GM04503 (cell line): ENCODE measurements at regions not wholly inside any gene's neighbourhood (a gene's known extent, or its start where the extent isn't known, plus 50 kb on each side); places are given as distances from the start of the nearest gene placed in this dataset.

ENCODE experiments used
- DNase-seq: peaks from one replicate; pipeline ENCODE4 v3.0.0-alpha.2; 2012; ENCODE audit warnings: low read depth

DNA sequence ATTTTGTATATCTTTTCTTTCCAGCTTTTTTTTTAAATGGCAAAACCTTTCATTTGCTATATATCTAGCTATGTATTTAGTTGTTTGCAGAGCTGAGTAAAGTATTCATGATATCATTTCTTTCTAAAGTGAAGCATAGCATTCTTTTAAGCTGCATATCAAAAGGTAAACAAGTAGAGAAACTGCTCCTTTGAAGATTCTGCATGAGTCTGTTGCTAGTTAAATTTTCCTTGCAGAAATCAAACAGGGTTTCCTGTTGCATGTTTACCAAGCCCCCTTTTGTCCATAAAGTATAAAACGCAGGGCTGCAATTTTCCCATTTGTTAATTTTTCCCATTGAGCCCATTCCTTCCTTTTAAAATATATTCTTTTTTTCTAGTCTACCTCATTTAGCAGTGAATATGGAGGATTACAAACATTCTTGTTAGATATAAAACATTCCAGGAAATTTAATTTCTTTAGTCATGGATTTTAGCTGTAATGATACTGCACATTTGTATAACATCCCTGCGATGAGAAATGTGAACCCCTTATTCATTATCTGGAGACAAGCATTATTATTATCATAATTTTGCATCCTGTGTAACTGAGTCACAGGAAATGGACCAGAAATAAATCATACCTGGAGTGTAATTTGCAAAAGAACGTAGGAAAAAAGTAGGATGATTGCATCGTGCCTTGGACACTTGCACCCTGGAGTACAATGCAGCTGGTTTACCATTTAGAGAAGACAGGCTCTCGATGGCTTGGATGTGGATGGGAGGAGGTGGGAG lies 110.9 kb upstream of the ARGLU1 start:
- no peak for DNase-seq

DNA sequence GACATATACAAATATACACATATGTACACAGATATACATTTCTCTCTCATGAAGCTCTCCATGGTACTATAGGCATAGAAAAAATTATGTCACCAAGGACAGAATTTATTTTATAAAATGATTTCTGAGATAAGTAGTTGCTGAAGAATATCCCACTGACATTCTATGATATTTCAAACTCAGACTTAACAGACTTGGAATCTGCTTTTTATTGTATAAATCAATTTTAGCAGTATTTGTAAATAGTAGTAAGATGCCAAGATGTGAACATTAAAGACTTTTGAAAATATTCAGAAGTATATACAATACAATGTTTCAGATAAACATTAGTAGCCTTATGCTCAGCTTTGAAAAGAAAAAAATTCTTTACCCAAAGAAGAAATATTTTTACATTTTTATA lies 107.4 kb upstream of the ARGLU1 start:
- no peak for DNase-seq

DNA sequence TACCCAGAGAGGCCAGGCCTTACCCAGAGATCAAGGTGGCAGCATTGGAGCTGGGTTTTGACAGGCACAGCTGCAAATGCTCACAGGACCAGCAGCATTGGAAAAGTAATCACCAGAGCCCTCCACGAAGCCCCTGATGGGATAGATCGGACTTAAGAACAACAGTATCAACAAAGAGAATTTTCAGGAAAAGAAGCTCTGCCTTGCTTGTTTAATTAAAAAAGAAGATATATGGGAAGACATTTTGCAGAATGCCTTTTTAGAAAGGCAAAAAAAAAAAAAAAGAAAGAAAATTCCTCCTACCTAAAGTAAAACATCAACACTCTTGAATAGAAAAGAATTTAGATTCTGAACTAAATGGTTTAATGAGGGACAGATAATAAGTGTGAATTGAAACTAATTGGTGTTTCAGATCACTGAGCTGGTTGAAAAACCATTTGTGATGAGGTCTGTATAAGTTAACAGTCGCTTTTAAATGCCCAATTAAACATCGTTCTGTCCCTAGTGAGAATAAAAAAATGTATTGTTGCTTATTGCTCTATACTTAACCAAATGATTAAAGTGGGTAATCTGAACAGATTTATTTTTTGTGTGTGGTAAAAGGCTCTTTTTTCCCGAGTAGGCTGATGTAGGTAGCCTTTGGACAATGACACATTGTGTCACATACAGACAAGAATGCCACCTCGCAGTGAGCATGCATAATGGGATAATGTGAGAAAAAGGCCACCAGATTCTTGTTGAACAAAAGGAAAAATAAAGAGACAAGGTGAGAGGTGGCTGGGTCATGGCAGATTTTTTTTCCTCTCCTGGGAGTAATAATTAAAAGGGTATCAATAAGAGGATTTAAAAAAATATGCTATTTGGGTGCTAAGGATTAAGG lies 93.0 kb upstream of the ARGLU1 start:
- DNase-seq = no peak

DNA sequence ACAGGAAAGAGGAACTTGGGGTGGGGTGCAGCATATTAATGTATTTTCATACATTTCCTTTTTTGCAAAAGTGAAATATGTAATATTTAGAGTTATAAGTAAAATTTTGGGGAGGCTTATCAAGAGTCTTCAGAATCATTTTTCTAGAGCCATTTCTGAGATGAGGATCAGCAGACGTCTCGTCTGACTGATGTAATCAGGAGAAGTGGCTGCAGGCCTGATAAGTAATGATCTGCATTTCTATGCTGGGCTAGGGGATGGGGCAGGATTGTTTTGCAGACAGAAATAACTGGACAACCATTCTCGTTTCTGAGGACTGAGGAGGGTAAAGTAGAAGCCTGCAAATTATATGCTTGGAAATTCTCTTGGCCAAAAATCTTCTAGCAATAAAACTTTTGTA lies 89.2 kb upstream of the ARGLU1 start:
- no peak for DNase-seq

DNA sequence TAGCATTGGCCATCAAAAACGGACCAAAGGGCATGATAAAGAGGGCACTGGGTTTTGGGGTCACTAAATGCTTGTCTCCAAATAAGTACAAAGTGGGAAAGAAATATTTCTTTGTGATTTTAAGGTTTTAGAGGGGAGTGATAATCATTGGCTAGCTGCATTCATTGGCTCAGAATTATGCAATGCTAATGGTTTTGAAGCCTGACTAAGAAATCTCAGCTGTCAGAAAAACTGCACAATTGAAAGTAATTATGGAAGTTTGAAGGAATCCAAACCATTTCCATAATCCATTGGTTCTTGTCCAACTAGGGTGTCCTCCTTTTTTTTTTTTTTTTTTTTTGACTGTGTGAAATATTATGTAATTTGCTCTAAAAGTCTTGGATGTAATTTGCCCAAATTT lies 88.2 kb upstream of the ARGLU1 start:
- no peak for DNase-seq

DNA sequence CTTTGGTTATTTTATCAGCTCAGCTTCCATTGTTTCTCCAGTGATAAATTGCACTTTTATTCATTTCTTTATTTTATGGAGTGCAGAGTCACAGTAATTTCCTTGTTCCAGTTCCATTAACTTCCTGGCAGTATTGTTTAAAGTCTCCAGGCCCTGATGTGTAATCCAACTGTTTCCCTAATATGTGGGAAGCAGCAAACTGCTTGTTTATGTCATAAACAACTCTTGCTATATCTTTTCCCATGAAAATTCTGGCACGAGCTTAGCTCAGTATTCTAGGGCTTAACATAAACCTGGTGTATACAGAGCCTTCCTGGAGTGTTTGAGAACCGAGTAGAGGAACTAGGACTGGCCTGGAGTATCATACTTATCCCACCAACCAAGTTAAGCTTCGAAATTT lies 83.5 kb upstream of the ARGLU1 start:
- DNase-seq = no peak

DNA sequence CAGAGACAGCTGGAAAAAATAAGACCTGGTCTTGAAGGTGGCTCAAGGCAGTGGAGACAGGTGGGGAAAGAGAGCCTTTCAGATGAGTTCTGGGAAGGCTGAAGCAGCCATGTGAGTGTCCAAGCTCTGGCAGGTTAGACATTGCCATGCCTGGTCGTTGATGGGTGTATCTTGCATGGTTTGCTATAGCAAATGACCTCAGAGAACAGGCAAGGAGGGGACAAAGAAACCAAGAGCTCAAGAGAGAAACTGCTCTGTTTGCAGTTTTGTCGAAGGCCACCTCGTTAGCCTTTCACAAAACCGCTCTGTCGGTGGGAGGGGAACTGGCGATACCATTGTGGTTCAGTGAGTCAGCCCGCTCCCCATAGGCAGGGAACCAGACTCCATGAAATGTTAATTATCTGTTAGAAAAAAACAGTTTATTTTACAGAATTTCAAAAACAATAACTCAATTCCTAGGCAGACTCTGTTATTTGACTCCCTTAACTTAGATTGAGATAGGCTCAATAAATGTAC lies 82.8 kb upstream of the ARGLU1 start:
- no peak for DNase-seq

DNA sequence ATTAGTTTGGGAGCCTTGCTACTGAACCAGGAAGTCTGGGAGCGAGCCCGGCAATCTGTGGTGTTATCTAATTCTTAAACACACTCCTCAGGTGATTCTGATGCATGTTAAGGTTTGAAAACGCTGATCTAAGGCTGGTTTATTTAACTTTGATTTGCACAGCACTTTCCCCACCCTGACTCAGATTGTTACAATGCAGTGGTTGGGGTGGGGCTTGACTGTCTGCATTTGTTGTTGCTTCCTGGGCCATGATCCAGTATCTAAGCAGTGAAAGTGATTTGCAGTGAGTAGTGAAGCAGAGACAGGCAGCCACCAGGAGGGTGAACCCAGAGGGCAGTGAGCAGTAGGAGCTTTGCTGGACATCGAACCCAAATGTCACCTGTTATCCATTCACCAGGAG lies 81.6 kb upstream of the ARGLU1 start:
- peak; percentile 2 for DNase-seq

DNA sequence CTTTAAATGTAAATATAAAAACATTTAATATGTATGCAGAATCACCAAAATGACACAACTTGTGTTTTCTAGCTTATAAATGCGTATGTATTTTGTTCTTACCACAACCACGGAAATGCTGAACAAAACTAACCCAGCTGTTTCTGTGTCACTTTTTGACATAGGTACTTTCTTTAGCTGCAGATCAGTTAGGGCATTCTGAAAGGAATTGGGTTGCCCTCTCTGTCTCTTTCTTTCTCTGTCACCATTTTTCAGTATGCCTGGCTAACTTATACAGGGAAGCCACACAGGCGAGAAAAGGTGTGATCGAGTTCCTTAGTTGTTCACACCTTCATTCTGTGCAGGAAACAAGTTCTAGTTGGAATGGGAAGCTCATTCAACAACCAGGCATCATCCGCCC lies 72.6 kb upstream of the ARGLU1 start:
- no peak for DNase-seq

DNA sequence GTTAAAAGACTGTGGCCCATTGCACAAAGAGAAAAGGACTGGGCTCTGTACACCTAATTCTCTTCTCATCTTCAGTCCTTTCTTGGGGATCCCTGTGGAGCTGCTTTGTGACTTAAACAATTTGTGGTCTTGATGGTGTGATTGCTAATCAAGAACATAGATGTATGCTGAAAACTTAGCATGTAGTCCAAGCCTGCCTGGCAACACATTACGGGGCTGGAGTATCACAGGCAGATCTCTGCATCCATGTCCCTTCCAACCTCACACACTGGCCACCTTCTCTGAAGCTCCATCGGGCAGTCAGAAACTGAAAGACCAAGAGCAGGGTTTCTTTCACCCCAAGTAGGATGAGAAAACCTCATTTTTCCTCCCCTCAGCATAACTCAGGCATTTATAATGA lies 69.6 kb upstream of the ARGLU1 start:
- no peak for DNase-seq

DNA sequence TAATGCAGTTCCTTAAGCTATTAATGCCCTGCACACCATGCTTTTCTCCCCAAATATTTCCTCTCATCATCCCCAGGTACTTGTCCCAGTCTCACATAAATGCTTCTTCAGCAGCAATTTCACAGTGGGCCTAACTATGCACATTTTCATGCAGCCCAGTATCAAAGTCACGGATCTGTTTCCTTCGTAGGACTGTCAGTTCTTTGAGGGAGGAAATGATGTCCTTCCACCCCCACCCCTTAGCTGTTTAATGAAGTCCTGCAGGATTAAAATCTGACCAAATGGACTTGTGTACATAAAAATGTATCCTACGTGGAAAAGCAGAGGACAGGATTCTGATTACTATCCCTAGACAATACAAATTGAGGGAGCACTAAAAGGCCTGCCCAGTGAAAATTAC lies 68.6 kb upstream of the ARGLU1 start:
- no peak for DNase-seq

DNA sequence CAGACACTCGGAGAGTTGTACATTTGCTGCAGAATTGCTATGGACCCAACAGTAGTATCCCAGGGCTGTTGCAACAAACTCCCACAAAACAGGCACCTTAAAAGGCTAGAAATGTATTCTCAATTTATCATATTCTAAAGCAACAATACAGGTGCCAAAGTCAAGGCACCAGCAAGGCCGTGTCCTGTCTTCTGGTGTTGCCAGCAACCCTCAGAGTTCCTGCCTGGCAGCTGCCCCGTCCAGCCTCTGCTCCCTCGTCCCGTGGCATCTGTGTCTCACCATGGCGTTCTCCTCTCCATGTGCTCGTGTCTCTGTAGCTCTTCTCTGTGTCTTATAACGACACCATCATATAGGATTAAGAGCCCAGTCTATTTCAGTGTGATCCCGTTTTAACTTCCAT lies 67.7 kb upstream of the ARGLU1 start:
- no peak for DNase-seq

DNA sequence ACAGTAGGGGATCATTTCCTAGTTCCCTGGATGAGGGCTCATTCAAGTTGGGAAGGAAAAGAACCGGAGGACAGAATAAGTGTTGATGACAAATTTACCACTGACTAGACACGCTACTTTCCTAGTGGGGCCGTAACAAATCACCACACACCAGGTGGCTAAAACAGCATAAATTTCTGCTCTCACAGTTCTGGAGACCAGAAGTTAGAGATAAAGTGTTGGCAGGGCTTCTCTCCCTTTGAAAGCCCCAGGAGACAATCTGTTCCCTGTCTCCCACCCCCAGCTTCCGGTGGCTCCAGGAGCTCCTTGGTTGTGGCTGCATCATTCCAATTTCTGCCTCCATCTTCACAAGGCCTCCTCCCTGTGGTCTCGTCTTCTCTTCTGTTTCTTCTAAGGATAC lies 65.4 kb upstream of the ARGLU1 start:
- DNase-seq = no peak

DNA sequence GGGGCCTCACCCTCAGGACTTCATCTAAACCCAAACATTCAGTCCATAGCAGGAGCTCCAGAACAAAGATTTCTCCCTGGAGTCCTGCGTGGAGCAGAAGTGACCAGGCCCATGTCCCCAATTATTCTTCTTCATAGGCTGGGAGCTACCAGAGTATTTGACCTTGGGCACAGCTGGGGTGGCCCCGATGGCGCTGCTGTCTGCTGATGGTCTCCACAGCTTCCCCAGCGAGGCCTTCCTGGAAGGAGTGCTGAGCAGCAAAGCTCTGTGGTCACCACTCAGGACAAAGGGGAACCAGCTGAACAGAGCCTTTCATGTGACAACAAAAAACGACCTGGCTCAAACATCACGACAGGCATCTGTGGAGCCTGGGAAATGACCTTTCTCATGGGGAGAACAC lies 62.7 kb upstream of the ARGLU1 start:
- DNase-seq = no peak

DNA sequence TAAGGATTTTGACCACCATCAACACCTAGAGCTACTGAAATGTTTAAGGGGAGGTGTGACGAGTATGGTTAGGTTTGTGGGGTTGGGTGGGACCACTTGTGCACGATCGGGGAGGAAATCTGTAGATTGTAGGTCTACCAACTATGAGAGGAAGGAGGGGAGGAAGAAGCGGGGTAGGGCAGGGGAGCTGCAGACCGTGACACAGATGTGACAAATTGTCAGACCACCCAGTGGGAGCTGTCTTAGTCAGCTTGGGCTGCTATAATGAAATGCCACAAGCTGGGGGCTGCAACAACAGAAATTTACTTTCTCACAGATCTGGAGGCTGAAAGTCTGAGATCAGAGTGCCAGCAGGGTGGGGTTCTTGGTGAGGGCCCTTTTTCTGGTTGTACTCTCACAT lies 62.2 kb upstream of the ARGLU1 start:
- no peak for DNase-seq

DNA sequence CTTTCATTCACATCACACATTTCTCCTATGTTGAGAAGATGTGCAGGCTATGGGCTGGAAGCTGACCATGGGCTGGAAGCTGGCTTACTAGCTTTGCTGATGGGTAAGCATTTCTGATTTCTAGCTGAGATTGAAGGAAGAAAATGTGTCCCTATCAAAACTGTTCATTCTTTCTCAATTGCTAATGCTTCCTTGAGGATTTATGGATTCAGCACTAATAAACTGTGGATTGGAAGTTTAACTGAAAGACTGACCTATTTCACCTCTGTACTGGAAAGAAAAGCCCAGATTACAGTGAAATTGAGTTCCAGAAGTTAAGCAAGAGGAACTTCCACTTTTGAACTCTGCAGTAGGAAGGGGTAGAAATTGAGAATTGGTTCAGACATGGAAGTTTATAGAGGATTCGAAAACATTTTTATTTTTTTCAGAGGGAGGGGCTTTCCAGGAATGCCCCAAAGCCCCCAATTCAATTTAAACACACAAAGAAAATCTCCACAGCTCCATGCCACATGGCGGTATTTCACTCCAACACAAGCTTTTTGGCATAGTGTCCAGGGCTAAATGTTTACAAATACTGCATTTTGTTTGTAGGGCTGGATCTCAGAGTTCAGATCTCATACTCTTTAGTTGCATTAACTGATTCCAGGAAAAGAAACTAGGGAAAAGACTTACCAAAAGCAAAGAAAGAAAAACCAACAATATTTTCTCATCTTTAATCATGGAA lies 61.2 kb upstream of the ARGLU1 start:
- no peak for DNase-seq

DNA sequence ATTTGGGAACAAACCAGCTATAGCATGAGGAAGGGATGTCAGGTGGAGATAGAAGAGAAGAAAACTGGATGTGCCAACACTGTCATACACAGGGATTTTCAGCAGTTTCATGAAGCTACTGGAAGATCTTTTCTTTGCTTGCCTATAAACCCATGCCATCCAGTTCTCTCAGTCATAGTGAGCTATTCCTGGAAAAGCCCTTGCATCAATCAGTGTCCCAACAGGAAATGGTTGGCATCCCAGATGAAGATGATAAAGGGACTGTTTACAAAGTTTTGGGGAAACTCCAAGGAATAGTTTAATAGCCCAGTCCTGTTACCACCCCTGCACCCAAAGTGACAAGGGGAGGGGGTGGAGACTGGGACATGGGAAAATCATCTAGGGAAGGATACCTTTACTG lies 58.5 kb upstream of the ARGLU1 start:
- DNase-seq = no peak

DNA sequence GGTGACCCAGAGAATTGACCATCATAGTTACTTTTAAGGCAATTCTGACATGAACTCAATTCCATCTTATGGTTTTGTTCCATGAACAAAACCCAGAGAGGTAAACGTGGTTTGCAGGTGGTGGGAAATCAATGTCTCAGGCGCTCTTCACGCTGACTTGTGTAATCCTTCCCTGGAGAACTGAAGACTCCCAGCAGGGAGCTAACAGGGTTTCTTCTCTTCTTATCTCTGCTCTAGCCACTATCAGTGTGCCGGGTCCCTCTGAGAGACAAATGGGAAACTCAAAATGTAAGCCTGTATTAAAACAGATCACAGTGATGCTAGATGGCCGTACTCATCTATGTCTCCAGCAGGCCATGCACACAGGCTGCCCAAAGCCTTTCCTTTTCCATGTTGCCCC lies 57.6 kb upstream of the ARGLU1 start:
- no peak for DNase-seq

DNA sequence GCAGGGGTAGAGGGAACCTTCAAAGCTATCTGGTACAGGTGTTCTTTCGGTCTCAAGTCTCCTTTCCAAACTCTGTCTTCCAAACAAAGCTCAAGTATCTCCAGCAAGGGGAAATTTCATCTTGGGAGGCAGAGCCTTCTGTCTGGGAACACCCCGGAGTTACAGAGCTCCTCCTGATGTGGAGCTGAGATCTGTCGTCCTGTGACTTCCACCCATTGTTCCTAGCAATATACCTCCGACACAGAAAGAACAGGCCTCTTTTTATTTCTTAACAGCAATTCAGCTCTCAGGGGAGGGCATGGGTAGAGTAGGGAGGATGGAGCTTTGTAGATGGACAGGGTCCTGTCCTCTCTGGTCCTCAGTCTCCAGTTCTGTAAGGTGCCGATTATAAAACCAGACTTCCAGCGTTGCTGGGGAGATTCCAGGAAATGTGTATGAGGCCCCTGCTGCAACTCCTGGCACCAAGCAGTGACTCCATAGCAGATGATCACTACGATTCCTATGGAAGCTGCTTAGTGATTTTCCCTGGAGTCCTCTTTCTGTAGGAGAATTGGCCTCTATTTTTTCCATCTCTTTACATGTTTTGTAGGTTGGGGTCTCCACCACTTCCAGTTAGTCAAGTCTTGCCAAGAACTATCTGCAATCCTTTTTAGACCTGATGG lies 56.0 kb upstream of the ARGLU1 start:
- DNase-seq = no peak

DNA sequence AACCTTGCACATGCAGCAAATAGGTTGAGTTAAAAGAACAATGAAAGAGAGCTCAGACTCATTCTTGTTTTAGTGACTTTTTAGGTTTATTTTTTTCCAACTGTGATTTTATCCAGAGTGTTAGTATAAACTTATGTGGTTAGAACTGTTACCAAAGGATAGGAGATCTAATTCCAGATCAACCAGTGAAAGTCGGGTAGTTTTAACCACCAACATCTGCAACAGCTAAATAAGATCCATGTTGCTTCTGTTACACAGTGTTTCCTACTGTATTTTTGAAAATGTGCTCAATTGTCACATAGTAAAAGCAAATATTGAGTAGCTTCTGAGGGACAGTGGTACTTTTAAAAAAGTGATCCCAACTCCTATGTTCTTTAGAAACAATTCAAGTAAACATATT lies 53.9 kb upstream of the ARGLU1 start:
- DNase-seq = no peak

DNA sequence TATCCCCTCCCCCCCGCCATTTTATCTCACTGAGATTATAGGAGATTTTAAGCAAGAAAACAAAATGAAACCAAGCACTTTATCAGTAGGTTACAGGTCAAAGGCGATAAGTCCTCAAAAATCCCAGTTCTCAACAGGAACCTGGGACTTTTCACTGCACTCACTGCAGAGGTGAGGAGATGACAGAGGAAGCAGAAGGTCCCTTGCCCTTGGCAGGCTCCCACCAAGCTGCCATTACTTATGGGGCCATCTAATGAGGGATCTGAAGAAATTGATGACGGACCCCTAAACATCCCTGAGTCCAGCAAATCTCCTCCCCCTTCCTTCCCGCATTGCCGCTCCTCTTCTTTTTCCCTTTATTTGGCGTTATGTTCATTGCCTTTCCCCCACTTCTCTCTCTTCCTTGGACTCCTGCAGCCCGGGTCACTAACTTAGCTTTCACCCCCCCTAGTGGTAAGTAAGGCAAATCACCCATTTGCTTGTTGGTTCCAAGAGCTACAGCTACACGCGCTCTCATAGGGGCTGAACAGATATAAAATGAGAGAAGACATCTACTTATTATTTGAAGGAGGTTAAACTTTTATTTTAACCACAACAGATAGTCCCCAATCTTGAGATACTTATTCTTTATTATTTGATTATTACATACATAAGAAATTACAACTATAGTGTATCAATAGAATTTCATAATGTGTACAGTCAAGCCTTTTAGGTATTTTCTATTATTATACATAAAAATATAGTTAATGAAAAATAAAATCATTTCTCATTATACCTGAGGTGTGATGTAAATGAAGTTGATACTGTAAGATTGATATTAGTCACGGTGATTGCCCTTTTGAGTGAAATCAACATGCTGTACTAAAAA lies 52.0 kb upstream of the ARGLU1 start:
- DNase-seq = no peak
